Transverse colon (tissue), 3 donors: ENCODE measurements at regions not wholly inside any gene's neighbourhood (a gene's known extent, or its start where the extent isn't known, plus 50 kb on each side); places are given as distances from the start of the nearest gene placed in this dataset.

Source experiments
- CTCF ChIP-seq, 5 experiments: fragments of 200-600 bp in 3 of 5; fragments of 450-650 bp in 2 of 5; sonication (generic) in 3 of 5; IDR thresholded peaks; 1 replicate in 2 of 5; 2 replicates in 3 of 5; pipeline ENCODE4 v1.5.1; 2016 to 2017; ENCODE audit warnings: antibody characterized with exemption in 5 of 5, inconsistent platforms in 3 of 5, mild to moderate bottlenecking in 2 of 5, moderate library complexity in 1 of 5
- POLR2A ChIP-seq: fragments of 450-650 bp; IDR thresholded peaks from one replicate; pipeline ENCODE4 v1.6.1; 2016; ENCODE audit warnings: antibody characterized with exemption, mild to moderate bottlenecking, moderate library complexity

DNA sequence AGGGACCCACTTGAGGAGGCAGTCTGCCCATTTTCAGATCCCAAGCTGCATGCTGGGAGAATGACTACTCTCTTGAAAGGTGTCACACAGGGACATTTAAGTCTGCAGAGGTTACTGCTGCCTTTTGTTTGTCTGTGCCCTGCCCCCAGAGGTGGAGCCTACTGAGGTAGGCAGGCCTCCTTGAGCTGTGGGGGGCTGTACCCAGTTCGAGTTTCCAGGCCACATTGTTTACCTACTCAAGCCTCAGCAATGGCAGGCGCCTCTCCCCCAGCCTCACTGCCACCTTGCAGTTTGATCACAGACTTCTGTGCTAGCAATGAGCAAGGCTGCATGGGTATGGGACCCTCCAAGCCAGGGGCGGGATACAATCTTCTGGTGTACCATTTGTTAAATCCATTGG, 126.0 kb downstream of the OR4A5 start:
- TF ChIP-seq CTCF (IDR thresholded peaks at IDR 0.05) = no peak
- TF ChIP-seq POLR2A = no peak
